NCI-H524 treated with DMSO at 0.1 percent for 48 hours (cell line): ENCODE measurements at regions not wholly inside any gene's neighbourhood (a gene's known extent, or its start where the extent isn't known, plus 50 kb on each side); places are given as distances from the start of the nearest gene placed in this dataset.

ENCODE experiments used
- DNase-seq: peaks from one replicate; lab custom pipeline; 2025; lab: John Stamatoyannopoulos, UW

DNA sequence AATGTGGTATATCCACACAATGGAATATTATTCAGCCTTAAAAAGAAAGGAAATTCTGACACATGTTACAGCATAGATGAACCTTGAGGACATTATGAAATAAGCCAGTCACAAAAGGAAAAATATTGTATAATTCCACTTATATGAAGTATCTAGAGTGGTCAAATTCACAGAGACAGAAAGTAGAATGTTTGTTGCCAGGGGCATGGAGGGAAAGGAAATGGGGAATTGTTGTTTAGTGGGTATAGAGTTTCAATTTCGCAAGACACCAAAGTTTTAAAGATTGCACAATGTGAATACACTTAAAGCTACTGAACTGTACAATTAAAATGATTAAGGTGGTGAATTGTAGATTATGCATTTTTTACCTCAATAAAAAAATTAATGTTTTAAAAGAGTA lies 92.9 kb downstream of the TXNL1 start:
- DNase-seq, result no peak

DNA sequence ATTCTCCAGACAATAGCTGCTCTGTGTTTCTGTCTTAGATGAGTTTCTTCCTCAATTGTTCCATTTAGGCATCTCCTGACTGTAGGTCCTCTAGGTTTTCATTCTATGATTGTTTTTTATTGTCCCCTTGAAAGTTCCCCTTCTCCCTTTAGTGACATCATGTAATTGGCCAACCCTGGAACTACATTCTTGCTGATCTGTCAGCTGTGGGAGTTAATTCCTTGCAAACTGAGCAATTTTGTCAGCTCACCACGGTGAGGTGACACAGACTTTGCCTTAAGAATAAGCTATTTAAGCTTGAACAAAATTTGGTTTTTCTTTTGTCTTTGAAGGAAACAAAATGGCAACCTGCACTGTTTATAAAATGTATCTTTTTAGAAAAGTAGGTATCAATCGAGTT lies 95.9 kb downstream of the TXNL1 start:
- no peak for DNase-seq

DNA sequence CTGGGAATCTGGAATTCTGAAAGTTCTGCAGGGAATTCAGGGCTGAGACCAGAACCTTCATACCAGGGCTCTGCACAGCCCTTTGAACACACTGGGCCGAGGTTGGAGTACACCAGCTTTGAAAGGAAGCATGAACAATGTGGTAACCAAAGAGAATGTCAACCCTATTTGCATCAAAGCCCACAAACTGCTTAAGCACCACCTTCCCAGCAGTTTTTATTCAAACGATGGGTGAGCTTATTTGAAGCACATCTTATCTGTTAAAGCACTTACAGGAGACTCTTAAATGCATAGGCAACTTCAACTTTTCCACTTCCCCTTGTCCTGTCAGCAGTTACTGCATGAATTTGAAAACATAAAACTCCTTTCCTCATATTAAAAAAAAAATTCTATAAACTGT lies 96.6 kb downstream of the TXNL1 start:
- no peak for DNase-seq

DNA sequence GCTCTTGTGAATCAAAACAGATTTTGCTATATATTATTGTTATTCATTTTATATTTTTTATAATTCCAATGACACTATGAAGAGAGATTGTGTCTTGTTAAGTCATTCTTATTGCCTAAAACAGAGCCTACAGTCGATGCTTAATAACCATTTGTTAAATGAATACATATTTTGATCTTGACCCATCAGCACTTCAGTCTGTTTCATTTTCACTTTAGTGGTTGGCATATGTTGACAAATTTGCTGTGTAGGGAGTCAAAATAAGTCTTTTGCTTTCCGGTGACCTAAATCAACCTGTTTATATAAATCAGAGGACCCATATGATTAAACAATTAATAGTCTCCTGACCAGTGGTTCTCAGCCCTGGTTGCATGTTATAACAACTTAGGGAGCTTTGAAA lies 97.1 kb downstream of the TXNL1 start:
- no peak for DNase-seq

DNA sequence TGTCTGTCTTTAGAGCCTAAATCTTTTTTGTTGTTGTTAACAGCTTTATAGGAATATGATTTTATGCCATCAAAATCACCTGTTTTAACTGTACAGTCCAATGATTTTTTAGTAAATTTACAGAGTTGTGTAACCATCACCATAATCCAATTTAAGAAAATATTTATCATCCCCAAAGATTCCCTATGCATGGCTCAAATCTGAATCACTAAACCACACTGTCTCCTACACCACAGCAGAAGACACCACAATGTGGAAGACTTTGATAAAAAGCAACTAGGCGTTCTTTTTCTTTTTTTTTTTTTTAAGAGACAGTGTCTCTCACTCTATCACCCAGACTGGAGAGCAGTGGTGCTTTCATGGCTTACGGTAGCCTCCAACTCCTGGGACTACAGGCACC lies 99.6 kb downstream of the TXNL1 start:
- no peak for DNase-seq

DNA sequence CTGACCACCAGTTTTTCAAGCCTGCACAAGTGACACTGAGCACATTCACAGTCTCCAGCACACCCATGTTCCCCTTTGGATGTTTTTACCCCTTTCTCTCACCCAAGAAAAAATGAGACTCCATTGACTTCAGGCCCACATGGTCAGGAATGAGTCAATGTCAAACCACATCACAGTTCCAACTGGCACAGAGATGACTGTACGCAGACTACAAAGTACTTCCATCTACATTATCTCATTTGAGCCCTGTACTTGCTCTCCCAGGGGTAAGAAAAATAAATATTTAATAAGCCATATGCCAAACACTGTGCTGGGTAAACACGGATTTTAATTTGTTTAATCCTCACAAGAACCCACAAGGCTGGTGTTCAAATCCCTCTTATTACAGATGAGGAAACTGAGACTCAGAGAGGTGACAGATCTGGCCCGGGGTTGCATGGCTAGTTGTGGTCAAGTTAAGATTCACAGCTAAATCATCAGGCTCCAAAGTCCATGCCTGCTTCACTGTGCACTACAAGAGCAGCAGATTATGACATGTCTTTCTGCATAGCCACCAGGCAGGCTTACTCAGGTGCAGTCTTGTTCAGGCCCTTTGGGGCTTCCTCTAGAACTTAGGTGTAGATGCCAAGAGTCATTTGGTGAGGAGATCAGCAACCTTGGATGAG lies 106.1 kb downstream of the TXNL1 start:
- no peak for DNase-seq

DNA sequence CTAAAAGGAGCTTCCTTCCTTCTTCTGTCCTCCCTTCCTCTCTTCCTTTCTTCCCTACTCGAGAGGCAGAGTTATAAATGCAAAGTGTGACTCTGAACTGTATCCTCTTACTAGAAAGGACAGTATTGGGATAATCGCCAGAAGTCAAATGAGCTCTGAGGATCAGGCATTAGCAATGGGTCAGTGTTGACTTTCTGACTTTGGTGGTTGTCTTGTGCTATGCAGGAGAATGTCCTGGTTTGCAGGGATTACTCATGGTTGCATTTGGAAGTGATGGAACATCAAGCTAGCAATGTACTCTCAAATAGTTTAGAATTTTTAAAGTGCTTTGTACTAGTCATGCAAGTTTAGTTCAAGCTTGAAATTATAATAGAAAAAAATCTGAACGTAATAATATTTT lies 115.6 kb downstream of the TXNL1 start:
- DNase-seq, result no peak

DNA sequence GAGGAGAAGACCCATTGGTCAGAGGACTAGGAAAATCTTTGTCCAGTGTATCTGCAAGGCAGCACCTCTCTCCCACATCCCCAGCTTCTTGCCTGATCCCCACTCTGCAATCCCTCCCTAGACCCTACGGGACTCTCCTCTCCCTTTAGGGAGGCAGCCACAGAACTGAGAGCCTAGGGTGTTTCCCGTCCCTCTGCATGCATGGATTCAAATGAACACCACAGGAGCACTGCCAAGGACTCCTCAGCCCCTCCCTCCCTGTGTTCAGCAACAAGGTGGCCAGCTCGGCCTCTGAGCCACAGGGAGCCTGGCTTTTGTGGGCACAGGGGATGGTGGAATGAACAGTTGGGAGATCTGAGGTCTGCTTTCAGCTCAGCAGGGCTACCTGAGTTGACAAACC lies 117.1 kb downstream of the TXNL1 start:
- no peak for DNase-seq

DNA sequence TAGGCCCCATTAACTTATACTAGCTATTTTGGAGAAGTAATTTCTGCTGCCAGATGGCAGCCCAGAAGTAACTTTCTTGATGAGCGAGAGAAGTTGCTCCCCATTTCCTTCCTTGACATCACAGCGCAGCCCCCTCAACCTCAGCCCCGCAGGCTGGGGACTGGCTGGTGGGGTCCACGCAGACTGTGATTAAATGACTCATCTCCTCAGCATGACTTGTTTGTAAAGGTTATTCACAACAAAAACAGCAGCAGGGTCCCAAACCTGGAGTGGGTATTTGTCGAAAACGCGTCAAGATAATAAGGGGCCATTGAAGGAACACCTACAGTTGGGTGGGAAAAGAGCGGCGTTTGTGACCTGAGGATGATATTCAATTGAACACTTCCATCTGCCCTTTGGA lies 120.6 kb downstream of the TXNL1 start:
- no peak for DNase-seq

DNA sequence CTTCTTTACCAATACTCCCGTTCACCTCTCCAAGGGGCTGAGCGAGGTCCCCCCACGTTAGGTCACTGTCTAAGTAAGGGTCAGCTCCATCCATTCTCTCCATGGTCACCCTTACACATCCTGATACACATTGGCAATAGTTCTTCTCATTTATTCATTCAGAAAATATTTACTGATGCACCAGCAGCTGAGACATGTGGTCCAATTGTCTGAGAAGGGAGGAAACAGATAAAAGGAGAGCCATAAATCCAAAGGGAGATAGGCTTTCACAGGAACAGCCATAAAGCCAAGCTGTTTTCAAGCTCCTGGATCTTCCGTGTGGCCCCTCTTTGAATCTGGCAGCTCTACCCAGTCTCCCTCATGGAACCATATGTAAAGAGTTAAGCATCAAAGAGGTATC lies 121.2 kb downstream of the TXNL1 start:
- DNase-seq, result no peak

DNA sequence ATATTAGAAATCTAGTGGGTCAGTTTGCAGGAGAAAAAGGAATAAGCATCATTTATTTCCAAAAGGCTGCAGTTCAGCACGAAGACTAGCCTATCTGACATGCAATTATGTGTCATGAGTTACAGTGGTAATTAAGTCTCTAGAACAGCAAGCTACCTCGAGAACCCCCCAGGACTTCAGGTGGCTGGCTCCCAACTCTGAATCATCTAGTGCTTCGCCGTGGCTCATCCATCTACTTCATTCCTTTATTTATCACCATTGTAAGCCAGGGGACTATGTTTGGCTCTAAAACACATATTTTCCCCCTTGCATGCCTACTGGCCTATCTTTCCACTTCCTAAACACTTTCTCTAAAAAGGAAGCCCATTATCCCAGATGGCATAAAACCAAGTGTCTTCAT lies 121.6 kb downstream of the TXNL1 start:
- DNase-seq, result no peak

DNA sequence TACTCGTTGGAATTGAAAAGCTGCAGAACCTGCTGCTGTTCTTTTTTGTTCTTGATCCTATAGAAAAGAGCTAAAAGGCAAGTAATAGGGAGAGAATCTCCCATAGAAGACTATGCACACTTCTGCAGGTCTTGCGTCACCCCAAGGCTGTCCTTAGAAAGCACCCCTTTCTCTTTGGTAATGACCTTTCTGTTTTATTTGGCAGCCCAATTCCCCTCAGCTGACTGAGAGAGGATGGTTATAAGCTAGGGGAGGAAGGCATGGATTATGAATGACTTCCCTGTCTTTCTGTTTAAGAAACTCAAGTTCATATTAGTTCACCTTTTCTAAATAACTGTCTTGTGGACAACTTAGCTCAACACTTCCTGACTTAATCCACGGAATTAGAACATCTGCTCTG lies 122.9 kb downstream of the TXNL1 start:
- DNase-seq, result no peak

DNA sequence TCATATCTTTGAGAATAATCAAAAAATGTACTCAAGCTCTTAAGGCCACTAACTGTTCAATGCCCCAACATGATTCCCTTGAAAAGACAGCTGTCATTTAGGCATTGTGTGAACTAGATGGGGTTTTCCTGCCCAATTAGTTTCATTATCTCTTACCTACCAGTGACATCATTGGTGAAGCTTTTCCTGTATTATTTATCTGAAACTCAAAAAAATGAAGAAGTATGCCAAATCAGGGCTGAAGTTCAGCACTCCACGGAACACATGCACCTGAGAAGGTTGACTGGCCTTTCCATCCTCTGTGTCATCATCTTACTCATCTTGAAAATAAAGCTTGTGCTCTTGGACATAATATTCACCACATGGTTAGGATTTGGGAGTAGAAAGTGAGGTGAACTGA lies 126.4 kb downstream of the TXNL1 start:
- no peak for DNase-seq

DNA sequence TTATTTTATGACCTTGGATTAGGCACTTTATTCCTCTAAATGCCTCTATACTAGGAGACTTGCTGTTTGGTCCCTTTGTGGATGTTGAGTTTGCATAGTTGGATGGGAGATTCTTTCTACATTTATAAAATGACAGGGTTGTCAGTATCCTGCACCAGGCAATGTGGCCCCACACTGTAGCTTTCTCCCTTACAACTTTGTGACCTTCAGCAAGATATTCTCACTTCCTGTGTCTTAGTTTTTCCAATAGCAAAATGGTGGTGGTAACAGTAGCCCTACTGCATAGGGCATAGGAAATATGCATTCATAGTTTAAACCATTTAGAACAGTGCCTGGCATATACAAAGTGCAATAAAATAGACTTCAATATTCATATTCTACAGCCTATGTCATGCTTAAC lies 128.3 kb downstream of the TXNL1 start:
- no peak for DNase-seq

DNA sequence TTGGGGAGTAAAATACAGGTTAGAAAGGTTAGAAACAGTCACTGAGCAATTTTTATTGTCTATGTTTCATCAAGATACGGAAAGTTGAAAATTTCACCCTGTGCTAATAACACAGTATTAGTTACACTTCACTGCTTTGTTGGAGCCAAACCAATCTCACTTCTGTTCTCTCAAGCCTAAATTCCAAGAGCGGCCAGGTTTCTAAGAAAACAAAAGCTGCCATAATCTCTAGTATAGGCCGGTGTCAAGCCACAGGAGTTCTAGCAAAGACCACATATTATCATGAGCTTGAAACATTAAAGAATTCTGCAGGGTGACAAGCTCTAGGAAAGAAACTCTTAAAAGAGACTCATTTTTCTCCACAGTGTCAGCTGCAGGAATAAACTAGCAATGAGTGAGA lies 128.7 kb downstream of the TXNL1 start:
- DNase-seq, result no peak

DNA sequence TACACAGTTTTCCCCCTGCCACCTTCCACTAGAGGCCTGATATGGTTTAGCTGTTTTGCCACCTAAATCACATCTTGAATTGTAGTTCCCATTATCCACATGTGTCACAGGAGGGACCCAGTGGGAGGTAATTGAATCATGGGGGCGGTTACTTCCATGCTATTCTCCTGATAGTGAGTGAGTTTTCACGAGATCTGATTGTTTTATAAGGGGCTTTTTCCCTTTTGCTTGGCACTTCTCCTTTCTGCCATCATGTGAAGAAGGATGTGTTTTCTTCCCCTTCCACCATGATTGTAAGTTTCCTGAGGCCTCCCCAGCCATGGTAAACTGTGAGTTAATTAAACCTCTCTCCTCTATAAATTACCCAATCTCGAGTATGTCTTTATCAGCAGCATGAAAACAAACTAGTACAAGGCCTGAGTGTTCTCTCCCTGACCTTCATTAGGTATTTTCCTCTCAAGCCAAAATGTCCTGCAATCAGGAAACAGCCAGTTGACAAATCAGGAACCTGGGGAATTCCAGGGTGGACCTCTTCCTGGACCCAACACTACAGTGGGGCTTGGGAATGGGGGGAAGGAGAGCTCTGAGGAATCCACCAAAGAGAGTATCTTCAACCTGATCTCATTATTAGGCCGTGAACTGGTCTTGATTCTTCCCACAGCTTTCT lies 129.9 kb downstream of the TXNL1 start:
- no peak for DNase-seq

DNA sequence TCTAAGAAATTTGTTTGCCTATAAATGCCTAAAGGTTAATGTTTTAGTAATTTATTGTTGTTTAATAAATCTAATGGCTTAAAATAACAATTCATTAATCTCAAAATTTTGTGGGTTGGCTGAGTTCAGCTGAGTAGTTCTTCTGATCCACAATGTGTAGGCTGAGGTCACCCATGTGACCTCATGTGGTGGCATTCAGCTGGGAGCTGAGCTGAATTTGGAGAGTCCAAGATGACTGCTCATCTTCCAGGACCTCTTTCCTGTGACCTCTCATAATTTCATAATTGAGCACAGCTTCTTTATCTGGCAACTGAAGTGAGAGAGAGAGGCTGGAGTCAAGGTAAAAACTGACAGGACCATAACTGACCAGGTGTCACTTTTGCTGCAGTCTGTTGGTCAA lies 132.4 kb downstream of the TXNL1 start:
- no peak for DNase-seq

DNA sequence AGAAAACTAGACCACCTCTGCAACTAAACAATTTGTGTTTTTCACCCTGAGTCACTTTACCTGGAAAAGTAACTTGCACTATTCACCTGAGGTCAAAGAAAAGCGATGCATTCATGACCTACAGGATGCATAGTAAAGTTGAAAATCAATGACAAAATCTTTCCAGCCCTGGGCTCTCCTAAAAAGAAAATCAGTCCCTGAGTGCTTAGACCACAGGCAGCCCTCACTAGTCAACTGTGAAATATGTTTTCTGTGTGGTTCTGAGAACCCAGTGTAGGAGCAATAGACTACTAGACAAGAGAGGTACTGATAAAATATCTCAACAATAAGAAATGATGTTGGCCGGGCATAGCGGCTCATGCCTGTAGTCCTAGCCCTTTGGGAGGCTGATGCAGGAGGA lies 133.1 kb downstream of the TXNL1 start:
- no peak for DNase-seq

DNA sequence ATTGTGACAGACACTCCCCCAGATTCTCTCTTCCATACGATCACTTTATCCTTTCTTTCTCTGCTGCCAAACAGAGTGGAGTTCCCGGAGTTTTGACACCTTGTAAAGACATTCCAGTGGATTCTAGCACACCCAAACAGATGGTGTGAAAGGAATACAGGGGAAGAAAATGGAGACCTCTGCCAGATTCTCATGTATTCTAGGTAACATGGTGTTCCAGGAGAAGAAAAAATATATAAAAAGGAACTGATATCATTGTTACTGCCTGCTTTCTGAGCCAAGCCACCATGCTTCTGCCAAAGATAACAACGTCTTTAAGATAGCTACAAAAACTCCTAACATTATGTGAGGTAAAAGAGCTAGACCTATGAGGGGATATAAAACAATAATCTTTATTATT lies 136.5 kb downstream of the TXNL1 start:
- no peak for DNase-seq

DNA sequence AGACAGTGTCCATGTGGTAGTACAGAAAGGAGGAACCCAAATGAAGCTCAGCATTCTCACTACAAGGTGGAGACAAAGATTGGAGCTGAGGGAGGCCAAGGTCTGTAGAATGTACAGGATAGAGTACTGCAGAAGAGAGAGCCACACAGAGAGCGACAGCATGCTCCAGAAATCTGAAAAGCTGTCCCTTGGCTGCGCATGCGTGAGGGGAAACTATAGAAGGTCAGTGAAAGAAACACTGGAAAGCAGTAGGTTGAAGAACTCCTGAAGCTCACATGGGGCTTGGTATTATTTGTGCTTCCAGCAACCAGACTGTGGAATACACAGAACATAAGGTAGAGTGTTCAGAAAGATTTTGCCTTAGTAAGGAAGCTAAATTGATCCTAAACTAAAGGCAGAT lies 142.5 kb downstream of the TXNL1 start:
- DNase-seq, result no peak

DNA sequence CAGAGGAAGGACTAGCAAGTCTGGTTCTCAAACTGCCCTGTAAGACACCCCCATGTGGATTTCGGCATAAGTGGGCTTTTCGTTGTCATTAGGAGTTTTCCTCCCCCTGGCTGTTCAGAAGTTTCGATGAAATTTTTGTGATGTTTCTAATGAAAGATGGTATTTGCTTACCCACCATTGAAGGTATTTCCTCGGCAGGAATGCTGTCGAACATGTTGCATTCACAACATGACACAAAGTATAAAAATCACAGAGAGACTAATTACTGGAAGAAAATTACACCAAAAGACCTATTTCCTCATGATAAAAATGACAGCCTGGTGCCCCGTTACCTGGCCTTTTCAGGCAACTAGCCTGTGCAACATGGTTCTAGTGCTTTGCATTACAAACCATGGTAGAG lies 144.9 kb downstream of the TXNL1 start:
- no peak for DNase-seq

DNA sequence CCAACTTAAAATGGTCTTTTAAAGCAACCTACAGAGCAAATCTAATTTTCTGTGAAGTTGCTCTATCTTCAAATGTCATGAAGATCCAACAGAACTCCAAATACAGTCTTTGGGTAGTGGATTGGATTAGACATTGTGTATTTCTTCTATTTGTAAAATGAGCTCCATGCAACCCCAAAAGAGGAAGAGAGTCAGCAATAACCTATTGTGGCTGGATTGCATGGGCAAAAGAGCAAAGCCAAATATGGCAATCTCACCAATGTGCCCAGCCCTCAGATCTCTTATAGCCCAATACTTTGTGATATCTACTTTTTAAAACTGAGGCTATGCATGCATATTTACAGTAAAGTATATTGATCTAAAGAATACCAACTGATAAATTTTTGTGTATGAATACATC lies 146.3 kb downstream of the TXNL1 start:
- no peak for DNase-seq

DNA sequence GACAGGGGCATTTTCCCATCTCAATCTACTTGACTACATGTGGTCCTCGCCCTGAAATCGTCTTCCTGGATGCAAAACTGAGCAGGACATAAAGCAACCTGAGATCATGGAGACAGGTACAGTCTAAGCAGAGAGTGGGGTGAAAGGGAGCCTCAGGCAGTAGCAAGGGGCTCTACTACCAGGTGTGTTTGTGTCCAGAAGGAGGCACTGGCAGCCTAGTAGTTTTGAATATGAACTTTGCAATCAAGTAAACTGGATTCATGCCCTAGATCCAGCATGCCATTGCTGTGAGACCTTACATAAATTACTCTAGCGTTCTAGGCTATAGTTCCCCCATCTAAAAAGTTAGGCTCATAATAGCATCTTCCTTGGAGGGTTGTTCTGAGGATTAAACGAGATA lies 147.4 kb downstream of the TXNL1 start:
- no peak for DNase-seq

DNA sequence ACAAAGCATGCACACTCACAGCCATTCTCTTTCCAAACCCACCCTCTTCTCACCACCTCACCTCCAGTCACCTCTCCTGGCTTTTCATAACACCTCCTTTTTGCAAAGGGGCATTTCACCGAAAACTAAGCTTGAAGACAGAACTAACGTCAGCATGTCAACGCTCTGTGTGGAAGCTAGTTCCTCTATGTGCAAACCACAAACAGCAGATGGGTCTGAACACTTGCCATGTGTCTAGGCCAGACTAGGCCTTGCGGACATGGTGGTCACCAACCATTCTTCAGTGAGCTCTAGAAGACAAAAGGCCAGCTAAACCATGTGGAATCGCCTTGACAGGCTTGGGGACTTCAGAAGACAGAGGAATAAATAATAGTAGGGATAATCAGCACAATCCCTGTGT lies 148.5 kb downstream of the TXNL1 start:
- no peak for DNase-seq
